AG10803 (cell line): ENCODE measurements at regions not wholly inside any gene's neighbourhood (a gene's known extent, or its start where the extent isn't known, plus 50 kb on each side); places are given as distances from the start of the nearest gene placed in this dataset.

Source experiments
- DNase-seq: peaks from one replicate; pipeline ENCODE4 v3.0.0; 2010; ENCODE audit warnings: low read depth
- H3K4me3 ChIP-seq: 2 replicates; pipeline ENCODE4 v1.5.1; 2011; ENCODE audit warnings: mild to moderate bottlenecking, low read length, control low read depth
- CTCF ChIP-seq: conservative IDR thresholded peaks from 2 replicates; pipeline ENCODE4 v1.5.1; 2011; ENCODE audit warnings: mild to moderate bottlenecking, low read length, control low read depth, inconsistent platforms

DNA sequence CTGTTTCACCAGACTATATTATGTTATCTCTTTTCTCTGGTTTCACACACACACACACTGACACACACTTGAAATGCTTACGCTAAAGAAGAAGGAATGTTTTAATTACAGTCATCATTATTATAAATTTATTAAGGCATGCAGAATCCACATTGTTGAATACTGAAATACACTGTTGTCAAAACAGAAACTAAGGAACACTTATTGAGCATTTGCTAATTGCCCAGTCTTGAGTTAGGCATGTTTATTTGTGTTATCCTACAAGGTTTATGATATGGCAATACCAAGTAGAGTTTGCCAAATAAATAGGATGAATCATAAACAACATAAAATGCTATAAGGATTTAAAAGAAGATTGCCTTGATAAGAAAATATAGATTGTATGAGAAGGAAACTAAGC lies 917.0 kb upstream of the PIK3C3 start:
- no peak for DNase-seq
- TF ChIP-seq CTCF: no peak
- H3K4me3 ChIP-seq: no peak overlapping the region

DNA sequence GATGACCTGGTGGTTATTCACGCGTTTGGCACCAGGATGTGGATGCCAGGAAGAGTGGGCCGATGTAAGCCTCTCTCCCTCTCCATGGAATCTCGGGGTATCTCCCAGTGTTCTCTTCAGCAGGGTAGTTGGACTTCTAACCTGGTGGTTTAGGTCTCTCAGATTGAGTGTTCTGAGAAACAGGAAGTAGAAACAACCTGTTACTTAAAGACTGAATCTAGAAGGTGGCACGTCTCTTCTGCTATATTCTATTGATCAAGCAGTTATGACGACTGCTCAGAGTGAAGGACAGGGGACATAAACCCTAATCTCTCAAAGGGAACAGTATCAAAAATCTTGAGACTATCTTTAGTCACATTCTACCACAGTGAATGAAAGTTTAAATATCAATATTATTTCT lies 918.7 kb upstream of the PIK3C3 start:
- no peak for DNase-seq
- TF ChIP-seq CTCF: no peak
- no peak overlapping the region for H3K4me3 ChIP-seq

GRCh38 chr18:41034413-41034812 lies 920.6 kb upstream of the PIK3C3 start:
- TF ChIP-seq CTCF: no peak
- no peak for DNase-seq
- no peak overlapping the region for H3K4me3 ChIP-seq

DNA sequence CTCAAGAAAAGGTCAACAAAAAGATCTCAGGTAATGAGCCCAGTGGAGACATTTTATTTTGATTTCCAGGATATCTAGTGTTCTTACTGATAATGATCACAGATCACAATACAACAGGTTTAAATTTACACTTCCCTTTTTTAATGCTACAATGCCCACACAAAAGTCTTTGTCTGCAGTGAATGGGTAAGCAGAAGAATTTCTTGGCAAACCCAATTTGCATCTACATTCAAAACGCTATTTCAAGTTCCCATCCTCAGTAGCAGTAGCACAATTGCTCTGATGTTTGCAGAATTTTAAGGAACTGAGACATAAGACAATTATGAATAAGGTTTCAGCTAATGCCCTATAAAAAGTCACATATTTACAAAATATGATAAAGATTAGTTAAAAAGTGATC lies 929.4 kb upstream of the PIK3C3 start:
- no peak for TF ChIP-seq CTCF
- DNase-seq: no peak

DNA sequence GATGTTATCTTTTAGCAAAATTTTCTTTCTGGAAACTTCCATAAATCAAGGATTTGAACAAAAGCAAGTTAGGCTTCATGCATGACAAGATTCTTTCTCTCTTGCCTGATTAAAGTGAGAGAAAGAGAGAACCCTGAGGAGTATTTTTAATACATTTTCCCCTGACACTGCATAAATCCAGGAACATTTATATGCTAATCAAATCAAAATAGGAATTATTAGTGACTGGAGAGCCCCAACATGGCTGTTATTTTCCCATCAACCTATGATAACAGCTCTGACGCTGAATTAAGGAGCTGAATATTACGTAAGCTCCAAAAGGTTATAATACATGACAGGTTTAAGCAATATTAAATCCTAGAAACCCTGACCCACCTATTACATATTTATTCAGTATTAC lies 930.2 kb upstream of the PIK3C3 start:
- no peak overlapping the region for H3K4me3 ChIP-seq
- TF ChIP-seq CTCF: no peak
- DNase-seq: no peak

More for the DNA sequence above, 929.4 kb upstream of the PIK3C3 start:
- H3K4me3 ChIP-seq: no peak overlapping the region

GRCh38 chr18:41022484-41022883 lies 932.5 kb upstream of the PIK3C3 start:
- no peak for TF ChIP-seq CTCF
- no peak overlapping the region for H3K4me3 ChIP-seq
- DNase-seq: no peak

- no peak for DNase-seq
- H3K4me3 ChIP-seq: no peak overlapping the region
- TF ChIP-seq CTCF: no peak
Measured at GRCh38 chr18:41021089-41021488, 933.9 kb upstream of the PIK3C3 start.
